Caco-2 (cell line): ENCODE measurements at regions not wholly inside any gene's neighbourhood (a gene's known extent, or its start where the extent isn't known, plus 50 kb on each side); places are given as distances from the start of the nearest gene placed in this dataset.
A peak's percentile ranks its signal among the peaks of the same experiment; 100 is the strongest.

Experiments
- BruUV-seq: library from RNA; stranded (reverse); fragments of 400-500 nt; replicated peaks from 2 replicates; lab custom pipeline; 2021; lab: Mats Ljungman, UMichigan
- CTCF ChIA-PET: fragments of 300-600 bp; sonication (Branson Sonifier 250); formaldehyde crosslinking; loops from one replicate; lab custom pipeline; 2022; ENCODE audit warnings: antibody characterized with exemption; lab: Charles Lee
- POLR2A ChIA-PET: fragments of 300-600 bp; sonication (Branson Sonifier 250); formaldehyde crosslinking; loops from one replicate; lab custom pipeline; 2022; ENCODE audit warnings: antibody characterized with exemption; lab: Charles Lee
- DNase-seq, 2 experiments: peaks; one replicate each; pipeline versions ENCODE4 v3.0.0 to v3.0.0-alpha.2; 2020 to 2022
- H3K27me3 ChIP-seq: replicated peaks from 2 replicates; pipeline ENCODE4 v1.6.0; 2011; ENCODE audit warnings: low read length; ENCODE audit not compliant: control insufficient read depth, insufficient read depth
- H3K36me3 ChIP-seq: 2 replicates; pipeline ENCODE4 v1.5.1; 2011; ENCODE audit warnings: low read length; ENCODE audit not compliant: control insufficient read depth, insufficient read depth
- H3K4me1 ChIP-seq: fragments of 250-450 bp; sonication (Bioruptor Pico); 2 replicates; pipeline ENCODE4 v1.5.1; 2020; ENCODE audit warnings: mild to moderate bottlenecking
- H3K4me3 ChIP-seq: 2 replicates; pipeline ENCODE4 v1.5.1; 2011; ENCODE audit warnings: low read depth, mild to moderate bottlenecking, control low read depth, low read length
- H3K9me3 ChIP-seq: fragments of 250-450 bp; sonication (Bioruptor Pico); 2 replicates; pipeline ENCODE4 v1.5.1; 2020; ENCODE audit warnings: mild to moderate bottlenecking, moderate library complexity
- H3K27ac Mint-ChIP-seq: one replicate; pipeline ENCODE4 v1.8.0; 2022; ENCODE audit warnings: mixed read lengths; ENCODE audit not compliant: unreplicated experiment
- H3K27me3 Mint-ChIP-seq: one replicate; pipeline ENCODE4 v1.8.0; 2022; ENCODE audit warnings: mixed read lengths; ENCODE audit not compliant: insufficient read depth, unreplicated experiment
- H3K36me3 Mint-ChIP-seq: one replicate; pipeline ENCODE4 v1.8.0; 2022; ENCODE audit warnings: mild to moderate bottlenecking, mixed read lengths; ENCODE audit not compliant: insufficient read depth, unreplicated experiment
- H3K4me1 Mint-ChIP-seq: one replicate; pipeline ENCODE4 v1.8.0; 2022; ENCODE audit warnings: low read depth, mixed read lengths; ENCODE audit not compliant: unreplicated experiment
- H3K4me3 Mint-ChIP-seq: one replicate; pipeline ENCODE4 v1.8.0; 2022; ENCODE audit warnings: mild to moderate bottlenecking, moderate library complexity, mixed read lengths; ENCODE audit not compliant: unreplicated experiment
- H3K9me3 Mint-ChIP-seq: one replicate; pipeline ENCODE4 v1.8.0; 2022; ENCODE audit warnings: mixed read lengths; ENCODE audit not compliant: unreplicated experiment
- intact Hi-C: fragments of 100-400 bp; cut with micrococcal nuclease; formaldehyde crosslinking; loops from one replicate; pipeline ENCODE4 v1.10.0; 2022; ENCODE audit not compliant: unreplicated experiment
- TF ChIP-seq, protein P1 (sequence below), 2 experiments: fragments of 200-600 bp in 1 of 2; IDR thresholded peaks; 1 replicate in 1 of 2; 2 replicates in 1 of 2; pipeline versions ENCODE4 v1.5.1 to v1.8.0; 2011 to 2022; ENCODE audit warnings: antibody characterized with exemption in 1 of 2, control low read depth in 1 of 2, inconsistent platforms in 1 of 2, low read depth in 1 of 2, low read length in 1 of 2, mild to moderate bottlenecking in 1 of 2, moderate library complexity in 1 of 2; ENCODE audit not compliant: insufficient read depth in 1 of 2, severe bottlenecking in 1 of 2, unreplicated experiment in 1 of 2

- Mint-ChIP-seq H3K27ac (peak overlapping the region; percentile 82), H3K4me3 (peak overlapping the region; percentile 12), H3K9me3 (peaks cover 6% of the 10 kb centered on the region), H3K4me1 (peaks cover 11% of the 10 kb centered on the region), H3K27me3 (no peaks in the 10 kb centered on the region), H3K36me3 (no peaks in the 10 kb centered on the region)
- POLR2A ChIA-PET: no interaction called here
- H3K9me3 ChIP-seq: no peaks in the 10 kb centered on the region
- H3K27me3 ChIP-seq: no peaks in the 10 kb centered on the region
- BruUV-seq: no TSS peak
- no peaks in the 10 kb centered on the region for H3K36me3 ChIP-seq
- no peak overlapping the region for H3K4me3 ChIP-seq
- peaks cover 13% of the 10 kb centered on the region for H3K4me1 ChIP-seq
- CTCF ChIA-PET: no interaction called here
- intact Hi-C loops: loop anchor here (2.0 kb wide), 1 partner anchor 18 kb away; no protein-coding TSS in a partner anchor
- TF ChIP-seq, protein P1, sequence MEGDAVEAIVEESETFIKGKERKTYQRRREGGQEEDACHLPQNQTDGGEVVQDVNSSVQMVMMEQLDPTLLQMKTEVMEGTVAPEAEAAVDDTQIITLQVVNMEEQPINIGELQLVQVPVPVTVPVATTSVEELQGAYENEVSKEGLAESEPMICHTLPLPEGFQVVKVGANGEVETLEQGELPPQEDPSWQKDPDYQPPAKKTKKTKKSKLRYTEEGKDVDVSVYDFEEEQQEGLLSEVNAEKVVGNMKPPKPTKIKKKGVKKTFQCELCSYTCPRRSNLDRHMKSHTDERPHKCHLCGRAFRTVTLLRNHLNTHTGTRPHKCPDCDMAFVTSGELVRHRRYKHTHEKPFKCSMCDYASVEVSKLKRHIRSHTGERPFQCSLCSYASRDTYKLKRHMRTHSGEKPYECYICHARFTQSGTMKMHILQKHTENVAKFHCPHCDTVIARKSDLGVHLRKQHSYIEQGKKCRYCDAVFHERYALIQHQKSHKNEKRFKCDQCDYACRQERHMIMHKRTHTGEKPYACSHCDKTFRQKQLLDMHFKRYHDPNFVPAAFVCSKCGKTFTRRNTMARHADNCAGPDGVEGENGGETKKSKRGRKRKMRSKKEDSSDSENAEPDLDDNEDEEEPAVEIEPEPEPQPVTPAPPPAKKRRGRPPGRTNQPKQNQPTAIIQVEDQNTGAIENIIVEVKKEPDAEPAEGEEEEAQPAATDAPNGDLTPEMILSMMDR (IDR thresholded peaks at IDR 0.05; ENCODE audit: insufficient read depth in 1 of 2, low read depth in 1 of 2, low read length in 1 of 2, severe bottlenecking in 1 of 2, unreplicated experiment in 1 of 2): no peak
- DNase-seq: no peak
Measured at GRCh38 chr7:92917230-92917629, 80.9 kb upstream of the CDK6 start.

DNA sequence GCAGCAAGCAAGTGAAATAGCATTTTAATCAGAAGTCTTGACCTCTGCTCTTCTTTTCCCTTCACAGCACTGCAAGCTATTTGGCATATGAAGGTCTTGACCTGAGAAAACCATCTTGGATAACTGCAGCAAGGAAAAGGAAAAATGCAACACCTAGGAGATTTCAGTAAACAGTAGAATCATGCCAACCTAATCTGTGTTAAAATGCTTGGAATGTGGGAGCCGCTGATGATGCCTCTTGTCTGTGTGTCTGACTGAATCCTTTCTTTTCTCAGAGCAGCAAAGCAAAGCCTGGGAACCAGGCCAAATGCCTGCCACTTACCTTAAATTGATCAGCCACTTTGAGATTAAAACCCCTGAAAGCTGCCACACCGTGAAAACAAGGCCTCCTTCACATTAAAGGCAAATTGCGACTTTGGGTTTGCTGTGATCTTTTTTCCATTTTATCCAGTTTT lies 80.4 kb upstream of the CDK6 start:
- H3K36me3 ChIP-seq: no peaks in the 10 kb centered on the region
- intact Hi-C loops: loop anchor here (2.0 kb wide), 1 partner anchor 18 kb away; no protein-coding TSS in a partner anchor
- no peaks in the 10 kb centered on the region for H3K27me3 Mint-ChIP-seq
- peak; percentile 55 to 57 for DNase-seq
- TF ChIP-seq, protein P1 (IDR thresholded peaks at IDR 0.05; ENCODE audit: insufficient read depth in 1 of 2, low read depth in 1 of 2, low read length in 1 of 2, severe bottlenecking in 1 of 2, unreplicated experiment in 1 of 2): no peak
- H3K4me3 Mint-ChIP-seq: peak overlapping the region; percentile 12
- no peaks in the 10 kb centered on the region for H3K9me3 ChIP-seq
- BruUV-seq: no TSS peak
- ChIA-PET POLR2A (no interaction called here), CTCF (no interaction called here)
- H3K9me3 Mint-ChIP-seq: peaks cover 1% of the 10 kb centered on the region
- no peak overlapping the region for H3K4me3 ChIP-seq
- no peaks in the 10 kb centered on the region for H3K36me3 Mint-ChIP-seq
- H3K27me3 ChIP-seq: no peaks in the 10 kb centered on the region
- H3K4me1 Mint-ChIP-seq: peaks cover 11% of the 10 kb centered on the region
- H3K27ac Mint-ChIP-seq: peak overlapping the region; percentile 82
- H3K4me1 ChIP-seq: peaks cover 13% of the 10 kb centered on the region

- Histone ChIP-seq H3K4me1 (peaks cover 18% of the 10 kb centered on the region), H3K27me3 (no peaks in the 10 kb centered on the region), H3K4me3 (no peak overlapping the region), H3K36me3 (no peaks in the 10 kb centered on the region), H3K9me3 (no peaks in the 10 kb centered on the region)
- Mint-ChIP-seq H3K9me3 (no peaks in the 10 kb centered on the region), H3K4me3 (no peak overlapping the region), H3K36me3 (no peaks in the 10 kb centered on the region), H3K4me1 (peaks cover 11% of the 10 kb centered on the region), H3K27me3 (no peaks in the 10 kb centered on the region), H3K27ac (no peak overlapping the region)
- intact Hi-C loops: no loop called here
- TF ChIP-seq, protein P1 (IDR thresholded peaks at IDR 0.05; ENCODE audit: insufficient read depth in 1 of 2, low read depth in 1 of 2, low read length in 1 of 2, severe bottlenecking in 1 of 2, unreplicated experiment in 1 of 2): no peak
- no TSS peak for BruUV-seq
- no peak for DNase-seq
- CTCF ChIA-PET: no interaction called here
- POLR2A ChIA-PET: no interaction called here
Measured at GRCh38 chr7:92915348-92915747, 79.0 kb upstream of the CDK6 start.
